Psoas muscle (tissue), 7 donors: ENCODE measurements at regions not wholly inside any gene's neighbourhood (a gene's known extent, or its start where the extent isn't known, plus 50 kb on each side); places are given as distances from the start of the nearest gene placed in this dataset.

Source experiments
- ATAC-seq, 4 donors: fragments of 200-7000 bp; cut with Tn5 transposase; one replicate each; pipeline ENCODE4 v1.9.1; 2020; ENCODE audit warnings: moderate library complexity in 3 of 4, mild to moderate bottlenecking in 2 of 4
- DNase-seq, 2 donors: peaks; one replicate each; pipeline ENCODE4 v3.0.0-alpha.2; 2020
- H3K27ac ChIP-seq: fragments of 200-600 bp; one replicate; pipeline ENCODE4 v1.8.0; 2022
- H3K27me3 ChIP-seq, 3 donors: fragments of 200-600 bp in 1 of 3; one replicate each; pipeline versions ENCODE4 v1.6.1 to v1.8.0; 2013 to 2022; ENCODE audit warnings: low read length in 2 of 3, mild to moderate bottlenecking in 2 of 3, moderate library complexity in 1 of 3; ENCODE audit not compliant: insufficient read depth in 3 of 3
- H3K36me3 ChIP-seq, 2 donors: fragments of 200-600 bp in 1 of 2; one replicate each; pipeline versions ENCODE4 v1.6.1 to v1.8.0; 2013 to 2022; ENCODE audit warnings: low read depth in 1 of 2, mild to moderate bottlenecking in 1 of 2, moderate library complexity in 1 of 2; ENCODE audit not compliant: insufficient read depth in 1 of 2
- H3K4me1 ChIP-seq: fragments of 200-600 bp; one replicate; pipeline ENCODE4 v1.8.0; 2022
- H3K4me3 ChIP-seq: fragments of 200-600 bp; one replicate; pipeline ENCODE4 v1.8.0; 2022; ENCODE audit warnings: mild to moderate bottlenecking
- H3K9me3 ChIP-seq: fragments of 200-600 bp; one replicate; pipeline ENCODE4 v1.8.0; 2022
- CTCF ChIP-seq: fragments of 200-600 bp; IDR thresholded peaks from one replicate; pipeline ENCODE4 v1.8.0; 2022; ENCODE audit warnings: antibody characterized with exemption
- WGBS, 3 donors: extraction: QIAGEN DNeasy Blood & Tissue Kit; methylation state at CpG; one replicate each; pipeline versions ENCODE4 v1.1.6 to v1.1.7; 2013; 5-methylcytosine and 5-hydroxymethylcytosine counted together
- intact Hi-C, 2 donors: fragments of 100-400 bp; cut with DNase I; formaldehyde crosslinking; loops; one replicate each; pipeline versions ENCODE4 v1.11.0 to v1.14.2; 2022
- donor health status: healthy with polysubstance abuse.
- donor health status: DM: no; HTN: no; CAD: no; lungs with moderate emphysema.
- donor health status: Bipolar disorder and iron deficiency.
- donor health status: healthy.
- donor health status: DM: yes; HTN: yes; CAD: no.
- donor health status: DM: no; HTN: no; CAD: no.
- donor health status: DM: yes; HTN: yes; CAD: no.

GRCh38 chr7:83777406-83778072, 128.6 kb upstream of the SEMA3E start:
- no peak overlapping the region for H3K27ac ChIP-seq
- H3K27me3 ChIP-seq: no peaks in the 10 kb centered on the region
- H3K4me1 ChIP-seq: no peaks in the 10 kb centered on the region
- no peaks in the 10 kb centered on the region for H3K36me3 ChIP-seq
- no peak for DNase-seq
- ATAC-seq: no peak
- intact Hi-C loops: no loop called here
- H3K4me3 ChIP-seq: no peak overlapping the region
- H3K9me3 ChIP-seq: no peaks in the 10 kb centered on the region
- TF ChIP-seq CTCF: no peak
- 65 to 76% (median 69%) methylated on average over 5 of the region's 5 CpGs for WGBS, 3 donors

- no peaks in the 10 kb centered on the region for H3K36me3 ChIP-seq
- H3K27ac ChIP-seq: no peak overlapping the region
- H3K9me3 ChIP-seq: no peaks in the 10 kb centered on the region
- H3K4me3 ChIP-seq: no peak overlapping the region
- WGBS, 3 donors: 70 to 75% (median 71%) methylated on average over 3 of the region's 3 CpGs
- no peaks in the 10 kb centered on the region for H3K4me1 ChIP-seq
- no peak for TF ChIP-seq CTCF
- intact Hi-C loops: no loop called here
- DNase-seq (no peak), ATAC-seq (no peak)
- H3K27me3 ChIP-seq: no peaks in the 10 kb centered on the region
Measured at GRCh38 chr7:83769407-83769806, 120.5 kb upstream of the SEMA3E start.

GRCh38 chr7:83751217-83751616, 102.3 kb upstream of the SEMA3E start:
- Histone ChIP-seq H3K4me3 (no peak overlapping the region), H3K9me3 (no peaks in the 10 kb centered on the region), H3K4me1 (no peaks in the 10 kb centered on the region), H3K27me3 (no peaks in the 10 kb centered on the region), H3K36me3 (no peaks in the 10 kb centered on the region), H3K27ac (no peak overlapping the region)
- DNase-seq (no peak), ATAC-seq (no peak)
- 87 to 98% (median 94%) methylated on average over 1 of the region's 1 CpG for WGBS, 3 donors
- intact Hi-C loops: no loop called here
- TF ChIP-seq CTCF: no peak

- Histone ChIP-seq H3K4me1 (no peaks in the 10 kb centered on the region), H3K9me3 (no peaks in the 10 kb centered on the region), H3K4me3 (no peak overlapping the region), H3K27me3 (no peaks in the 10 kb centered on the region), H3K36me3 (no peaks in the 10 kb centered on the region), H3K27ac (no peak overlapping the region)
- TF ChIP-seq CTCF: no peak
- ATAC-seq (no peak), DNase-seq (peak in 1 of 2 donors; percentile 30)
- intact Hi-C loops: no loop called here
- 89 to 97% (median 93%) methylated on average over 31 of the region's 31 CpGs for WGBS, 3 donors
Measured at GRCh38 chr7:83749495-83749894, 100.6 kb upstream of the SEMA3E start.

GRCh38 chr7:83739527-83739926, 90.6 kb upstream of the SEMA3E start:
- WGBS, 3 donors: 24 to 35% (median 30%) methylated on average over 2 of the region's 2 CpGs
- H3K27ac ChIP-seq: no peak overlapping the region
- H3K9me3 ChIP-seq: no peaks in the 10 kb centered on the region
- no peaks in the 10 kb centered on the region for H3K4me1 ChIP-seq
- ATAC-seq (no peak), DNase-seq (no peak)
- no peaks in the 10 kb centered on the region for H3K36me3 ChIP-seq
- no peaks in the 10 kb centered on the region for H3K27me3 ChIP-seq
- no peak for TF ChIP-seq CTCF
- intact Hi-C loops: no loop called here
- H3K4me3 ChIP-seq: no peak overlapping the region
